HCEC 1CT (cell line): ENCODE measurements at regions not wholly inside any gene's neighbourhood (a gene's known extent, or its start where the extent isn't known, plus 50 kb on each side); places are given as distances from the start of the nearest gene placed in this dataset.

Experiments
- DNase-seq: peaks from one replicate; pipeline ENCODE4 v3.0.0-alpha.2; 2017

DNA sequence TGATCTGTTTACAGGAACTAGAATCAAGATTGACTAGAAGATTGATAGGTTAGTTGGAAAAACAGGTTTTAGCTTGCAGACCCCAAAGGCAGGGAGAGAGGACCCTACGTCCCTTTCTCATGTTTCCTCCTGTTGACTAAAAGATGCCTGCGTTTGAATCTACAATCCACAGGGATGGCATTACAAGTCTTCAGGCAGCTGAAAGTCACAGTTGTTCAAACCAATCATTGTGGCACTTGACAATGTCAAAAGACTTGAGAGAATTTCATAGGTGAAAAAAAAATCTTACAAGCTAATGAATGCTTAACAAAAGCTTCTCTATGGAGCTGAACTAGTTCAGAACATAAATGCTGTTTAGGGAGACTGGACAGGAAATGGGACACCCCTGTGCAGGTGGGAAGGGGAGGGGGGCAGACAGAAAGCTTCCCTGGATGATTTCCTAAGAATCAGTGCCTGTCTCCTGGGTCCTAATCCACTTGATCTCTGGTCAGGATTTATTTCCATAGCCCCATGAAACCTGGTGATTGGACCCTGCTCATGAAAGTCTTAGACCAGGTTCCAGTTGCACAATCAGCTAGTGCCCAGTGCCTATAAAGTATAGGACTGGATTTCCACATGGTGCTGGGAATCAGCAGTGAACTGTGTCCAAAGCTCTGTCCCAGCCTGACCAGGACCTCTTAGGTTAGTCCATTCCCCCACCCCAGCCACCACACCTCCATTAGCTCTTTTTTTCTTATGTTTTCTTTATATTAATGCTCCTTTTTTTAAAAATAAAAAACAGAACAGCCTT, 91.6 kb upstream of the BCAR3 start:
- no peak for DNase-seq

DNA sequence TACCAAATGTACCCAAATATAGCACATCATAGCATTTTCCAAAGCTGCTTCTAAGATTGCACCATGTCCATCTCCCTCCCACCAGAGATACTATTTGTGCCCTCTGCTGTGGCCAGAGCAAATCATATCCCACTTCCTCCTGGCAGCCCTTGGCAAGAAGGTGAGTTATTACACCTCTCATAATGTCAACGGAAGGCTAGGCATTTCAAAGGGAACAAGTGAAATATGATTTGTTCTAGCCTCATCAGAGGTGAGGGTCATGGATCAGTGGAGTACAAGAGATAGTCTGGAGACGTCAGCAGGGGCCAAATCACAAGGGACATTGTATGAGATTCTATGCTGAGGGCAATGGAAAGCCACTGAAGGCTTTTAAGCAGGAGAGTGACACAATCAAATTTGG, 90.2 kb upstream of the BCAR3 start:
- DNase-seq, result no peak

DNA sequence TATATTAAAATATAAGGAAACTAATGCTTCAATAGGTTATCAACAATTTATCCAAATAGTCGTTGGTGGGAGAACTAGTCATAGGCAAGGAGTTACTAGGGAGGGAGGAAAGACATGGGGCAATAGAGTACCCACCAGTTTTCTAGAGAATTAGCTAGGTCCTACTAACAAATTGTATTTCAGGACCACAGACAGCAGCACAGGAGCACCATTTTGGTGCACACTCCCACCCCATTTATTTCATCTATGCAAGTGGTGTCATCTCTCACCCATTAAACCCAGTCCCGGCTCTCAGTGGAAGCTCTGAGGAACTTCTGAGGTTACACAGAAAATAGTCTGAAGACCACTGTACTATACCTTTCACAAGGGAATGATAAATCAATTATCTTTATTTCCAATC, 89.0 kb upstream of the BCAR3 start:
- no peak for DNase-seq

DNA sequence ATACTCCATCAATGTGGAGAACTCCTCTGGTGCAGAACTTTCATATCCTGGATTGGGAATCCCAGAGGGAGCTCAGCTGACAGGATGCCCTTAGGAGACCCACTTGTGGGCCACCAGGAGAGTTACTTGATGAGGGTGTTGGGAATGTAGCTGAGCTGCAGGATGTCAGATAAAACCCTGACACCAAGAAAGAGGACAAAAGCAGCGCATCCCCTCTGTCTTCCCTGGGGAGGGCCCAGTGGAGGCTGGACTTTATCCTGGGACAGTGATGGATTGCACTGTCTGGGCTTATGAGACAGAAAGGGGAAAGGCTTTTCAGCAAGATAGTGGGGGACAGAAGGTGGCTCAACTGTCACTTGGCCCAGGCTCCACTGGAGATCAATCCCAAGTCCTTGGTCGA, 88.1 kb upstream of the BCAR3 start:
- DNase-seq, result no peak

DNA sequence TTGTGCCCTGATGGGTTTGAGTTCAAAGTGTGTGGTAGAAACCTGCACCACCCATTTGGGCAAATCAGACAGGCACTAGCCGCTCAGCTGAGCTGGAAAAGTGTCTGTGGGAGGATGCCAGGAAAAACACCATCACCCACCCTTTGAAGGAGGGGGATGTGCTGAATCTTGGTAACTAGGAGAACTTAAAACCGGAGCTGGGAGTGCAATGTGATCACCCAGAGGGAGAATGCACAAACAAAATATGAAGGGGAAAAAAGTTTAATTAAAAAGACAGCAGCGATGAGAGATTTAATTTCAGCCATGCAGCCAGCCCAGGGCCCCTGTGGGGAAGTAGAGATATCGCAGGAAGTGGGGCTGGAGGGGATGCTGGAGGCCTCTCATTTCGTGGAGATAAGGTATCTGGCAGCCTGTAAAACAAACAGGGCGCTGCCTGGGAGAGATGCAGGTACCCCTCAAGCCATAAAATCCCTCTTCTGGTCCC, 86.8 kb upstream of the BCAR3 start:
- DNase-seq, result no peak

DNA sequence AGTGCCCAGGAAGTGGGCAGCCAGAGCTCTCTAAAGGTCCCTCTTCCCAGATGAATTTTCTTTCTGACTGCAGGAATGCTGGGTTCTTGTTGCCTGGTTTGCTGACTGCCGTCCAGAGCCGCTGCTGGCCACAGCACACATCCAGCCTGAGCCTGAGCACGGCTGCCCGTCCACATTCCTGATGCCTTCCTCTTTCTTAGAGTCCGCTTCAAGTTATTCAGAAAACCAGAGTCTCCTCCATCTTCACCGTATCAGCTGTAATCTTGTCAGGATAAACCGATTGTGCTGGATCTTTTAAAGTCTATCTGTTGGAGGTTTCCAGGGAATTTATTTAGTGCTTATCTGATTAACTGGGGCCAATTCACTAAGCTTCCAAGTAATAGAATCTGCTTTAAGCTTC, 84.8 kb upstream of the BCAR3 start:
- no peak for DNase-seq

DNA sequence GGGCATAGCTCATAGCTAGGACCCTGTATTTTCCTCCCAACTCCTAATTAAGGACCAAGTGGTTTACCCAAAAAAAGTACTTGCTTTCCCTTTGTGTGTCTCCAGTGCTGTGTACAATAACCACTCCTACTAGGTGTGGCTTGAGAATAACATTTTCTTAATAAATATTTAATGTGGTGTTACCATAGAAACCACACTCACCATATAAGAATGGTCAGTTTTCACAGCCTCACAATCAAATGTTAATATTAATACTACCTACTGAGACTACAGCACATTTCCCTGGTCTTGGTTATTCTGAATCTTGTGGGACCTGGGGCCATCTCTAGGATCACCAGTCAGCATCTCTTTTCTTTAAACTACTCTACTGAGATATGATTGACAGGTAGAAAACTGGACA, 83.5 kb upstream of the BCAR3 start:
- DNase-seq, result no peak

DNA sequence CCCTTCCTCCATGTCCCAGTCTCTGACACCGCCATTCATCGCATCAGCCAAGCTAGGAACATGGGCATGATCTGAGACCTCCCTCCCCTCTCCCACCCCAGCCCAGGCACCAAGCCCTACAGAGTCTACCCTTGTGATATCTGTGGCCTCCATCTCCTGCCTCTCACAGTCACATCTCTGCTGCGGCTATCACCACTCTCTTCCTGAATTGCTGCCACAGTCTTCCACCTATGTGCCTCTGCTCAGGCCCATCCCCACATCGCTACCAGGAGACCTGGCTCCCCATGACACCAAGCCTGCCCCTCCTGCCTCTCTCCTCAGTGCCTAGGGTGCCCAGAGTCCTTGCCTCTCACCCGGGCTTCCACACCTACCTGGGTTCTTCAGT, 82.7 kb upstream of the BCAR3 start:
- DNase-seq, result no peak

DNA sequence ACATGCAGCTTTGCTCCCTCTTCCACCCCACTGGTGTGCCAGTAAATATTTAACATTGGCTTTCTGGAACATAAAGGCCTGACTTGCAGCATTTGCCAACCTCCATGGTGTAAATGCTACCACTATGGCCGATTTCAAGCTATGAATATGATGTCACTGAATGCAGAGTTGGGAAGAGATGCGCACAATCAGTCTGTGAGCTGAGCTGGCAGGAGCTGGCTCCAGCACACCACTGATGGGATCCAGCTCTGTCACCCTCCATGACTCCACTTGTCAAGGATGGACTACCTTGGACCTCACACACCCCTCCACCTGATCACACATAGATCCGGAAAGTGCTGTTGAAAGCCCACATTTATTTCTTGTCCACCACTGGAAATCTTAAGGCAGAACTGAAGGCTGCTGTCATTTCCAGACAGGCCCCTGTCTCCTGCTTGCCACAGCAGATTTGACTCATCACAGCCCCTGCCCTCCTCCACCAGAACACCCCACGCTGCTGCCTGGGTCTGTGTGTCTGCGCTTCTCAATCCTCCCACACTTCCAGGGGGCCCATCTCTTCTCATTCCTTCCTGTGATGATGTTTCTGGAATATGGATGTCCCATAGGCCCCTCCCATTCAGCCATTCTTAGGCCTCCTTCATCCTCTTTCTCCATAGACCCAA, 82.2 kb upstream of the BCAR3 start:
- DNase-seq, result no peak

DNA sequence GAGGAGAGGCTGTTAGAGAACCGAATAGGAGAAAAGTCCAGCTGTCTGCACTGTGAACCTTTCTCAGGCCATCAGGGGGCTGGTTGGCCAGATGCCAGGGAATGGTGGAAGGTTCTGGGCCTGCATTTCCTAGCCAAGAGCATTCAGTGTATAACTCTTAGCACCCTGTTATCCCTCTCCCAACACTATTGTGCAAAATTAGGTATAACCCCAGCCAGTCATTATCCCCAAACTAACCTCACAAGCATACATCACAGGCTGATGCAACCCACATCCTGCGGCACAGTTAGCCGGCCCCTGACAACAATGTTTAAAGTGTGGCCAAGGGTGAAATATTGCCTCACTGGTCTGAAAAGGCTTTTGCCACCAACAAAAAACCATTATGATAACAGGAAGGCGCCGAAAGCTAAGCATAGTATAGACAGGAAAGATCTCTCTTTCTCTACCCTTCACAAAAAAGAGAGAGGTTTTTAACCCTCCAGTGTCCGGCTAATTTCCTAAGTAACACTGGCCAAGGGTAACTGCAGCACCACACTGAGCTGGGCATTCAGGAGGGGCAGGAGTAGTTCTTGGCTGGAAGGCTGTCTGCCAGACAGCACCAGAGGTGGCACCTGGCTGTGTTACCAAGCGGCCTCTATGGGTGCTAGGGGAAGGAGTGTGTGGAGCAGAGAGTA, 77.3 kb upstream of the BCAR3 start:
- peak; percentile 91 for DNase-seq

DNA sequence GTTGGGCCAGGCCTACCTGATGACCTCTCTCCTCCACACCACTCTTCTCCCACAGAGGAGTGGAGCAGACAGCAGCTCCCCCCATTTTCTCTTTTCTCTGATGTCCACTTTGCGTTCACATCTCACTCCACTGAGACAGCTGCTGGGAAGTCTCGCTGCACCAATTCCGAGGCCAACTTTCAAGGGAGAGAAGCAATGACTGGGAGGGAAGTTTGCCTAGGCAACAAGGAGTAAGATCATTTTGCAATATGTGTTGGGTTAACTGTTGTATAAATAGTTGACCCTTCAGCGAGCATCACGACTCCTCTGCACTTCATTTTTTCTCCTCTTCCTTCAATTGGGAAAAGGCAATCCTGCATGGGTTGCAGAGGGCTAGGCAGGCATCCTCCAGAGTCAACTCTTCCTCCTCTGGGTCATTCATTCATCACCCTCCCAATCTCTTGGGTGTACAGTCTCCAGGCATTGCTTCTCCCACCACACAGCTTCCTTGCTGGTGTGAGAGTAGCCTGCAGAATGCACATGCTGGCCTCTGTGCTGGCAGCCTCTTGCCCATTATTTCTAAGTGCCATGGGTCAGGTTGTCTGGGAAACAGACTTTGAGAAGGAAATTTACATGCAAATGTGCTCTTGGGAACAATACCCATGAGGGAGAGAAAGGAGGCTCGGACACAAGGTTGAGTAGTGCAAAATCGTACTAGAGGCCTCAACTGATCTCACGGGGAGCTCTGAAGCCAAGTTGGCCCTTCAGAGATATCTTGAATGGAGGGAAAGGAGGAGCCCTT, 75.8 kb upstream of the BCAR3 start:
- no peak for DNase-seq

DNA sequence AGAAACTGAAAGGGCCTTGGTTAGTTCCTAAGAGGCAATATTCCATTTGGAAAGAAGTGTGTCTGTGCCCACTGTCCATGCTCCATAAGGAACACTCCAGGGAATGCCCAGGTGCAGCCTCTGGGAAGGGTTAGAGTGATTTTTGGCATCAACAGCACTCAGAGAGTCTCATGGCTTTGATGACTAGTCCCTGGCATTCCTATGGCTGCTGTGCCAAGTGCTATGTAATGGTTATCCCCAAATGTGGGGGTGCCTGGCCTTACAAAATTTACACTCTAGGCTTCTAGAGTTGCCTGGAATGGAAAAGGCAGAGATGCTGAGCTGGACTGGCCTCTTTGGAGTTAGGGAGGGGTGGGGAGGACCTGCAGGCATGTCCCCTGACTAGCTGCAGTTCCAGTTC, 75.0 kb upstream of the BCAR3 start:
- DNase-seq, result peak; percentile 34

DNA sequence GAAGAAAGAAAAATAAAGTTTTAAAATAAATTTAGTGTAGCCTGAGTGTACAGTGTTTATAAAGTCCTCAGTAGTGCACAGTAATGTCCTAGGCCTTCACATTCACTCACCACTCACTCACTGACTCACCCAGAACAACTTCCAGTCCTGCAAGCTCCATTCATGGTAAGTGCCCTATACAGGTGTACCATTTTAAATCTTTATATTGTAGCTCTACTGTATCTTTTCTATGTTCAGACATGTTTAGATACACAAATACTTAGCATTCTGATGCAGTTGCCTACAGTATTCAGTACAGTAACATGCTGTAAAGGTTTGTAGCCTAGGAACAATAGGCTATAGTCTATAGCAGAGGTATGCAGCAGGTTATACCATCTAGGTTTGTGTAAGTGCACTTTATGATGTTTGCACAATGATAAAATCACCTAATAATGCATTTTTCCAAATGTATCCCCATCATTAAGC, 73.6 kb upstream of the BCAR3 start:
- peak; percentile 37 for DNase-seq

DNA sequence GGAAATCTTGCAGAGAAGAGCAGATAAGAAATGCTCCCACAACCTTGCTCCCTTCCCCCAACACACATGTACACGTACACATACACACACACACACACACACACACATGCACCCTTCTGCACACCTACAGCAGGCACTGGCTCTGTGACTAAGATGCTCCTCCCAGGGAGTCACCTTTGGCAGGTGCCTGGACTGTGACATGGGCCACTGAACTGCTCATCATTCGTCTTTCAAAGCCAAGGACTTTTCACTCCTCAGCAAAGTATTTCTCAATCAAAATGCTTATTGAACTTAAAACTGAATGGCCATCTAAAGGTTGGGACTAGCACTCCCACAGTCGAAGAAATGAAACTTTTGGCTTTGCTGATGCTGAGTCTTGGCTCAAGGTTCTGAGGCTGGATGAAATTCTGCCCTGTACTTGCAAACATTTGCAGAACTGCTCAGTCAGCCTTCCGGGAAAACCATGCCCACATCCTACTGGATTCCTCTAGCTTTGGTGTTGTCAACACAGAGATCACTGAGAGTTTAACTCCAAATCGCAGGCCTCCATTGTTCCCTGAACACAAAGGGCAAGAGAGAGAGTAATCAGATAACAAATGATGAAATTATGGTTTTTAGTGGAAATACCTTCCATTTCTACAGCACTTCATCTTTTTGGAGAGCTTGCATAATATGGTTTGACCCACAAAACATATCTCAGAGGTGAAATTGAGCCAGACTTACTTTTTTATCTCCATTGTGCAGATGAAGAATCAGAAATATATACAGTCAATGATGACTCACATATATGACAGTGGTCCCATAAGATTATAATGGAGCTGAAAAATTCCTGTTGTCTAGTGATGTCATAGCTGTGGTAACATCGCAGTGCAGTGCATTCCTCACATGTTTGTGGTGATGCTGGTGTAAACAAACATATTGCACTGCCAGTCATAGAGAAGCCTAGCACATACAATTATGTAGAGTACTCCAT, 72.4 kb upstream of the BCAR3 start:
- peak; percentile 96 for DNase-seq

DNA sequence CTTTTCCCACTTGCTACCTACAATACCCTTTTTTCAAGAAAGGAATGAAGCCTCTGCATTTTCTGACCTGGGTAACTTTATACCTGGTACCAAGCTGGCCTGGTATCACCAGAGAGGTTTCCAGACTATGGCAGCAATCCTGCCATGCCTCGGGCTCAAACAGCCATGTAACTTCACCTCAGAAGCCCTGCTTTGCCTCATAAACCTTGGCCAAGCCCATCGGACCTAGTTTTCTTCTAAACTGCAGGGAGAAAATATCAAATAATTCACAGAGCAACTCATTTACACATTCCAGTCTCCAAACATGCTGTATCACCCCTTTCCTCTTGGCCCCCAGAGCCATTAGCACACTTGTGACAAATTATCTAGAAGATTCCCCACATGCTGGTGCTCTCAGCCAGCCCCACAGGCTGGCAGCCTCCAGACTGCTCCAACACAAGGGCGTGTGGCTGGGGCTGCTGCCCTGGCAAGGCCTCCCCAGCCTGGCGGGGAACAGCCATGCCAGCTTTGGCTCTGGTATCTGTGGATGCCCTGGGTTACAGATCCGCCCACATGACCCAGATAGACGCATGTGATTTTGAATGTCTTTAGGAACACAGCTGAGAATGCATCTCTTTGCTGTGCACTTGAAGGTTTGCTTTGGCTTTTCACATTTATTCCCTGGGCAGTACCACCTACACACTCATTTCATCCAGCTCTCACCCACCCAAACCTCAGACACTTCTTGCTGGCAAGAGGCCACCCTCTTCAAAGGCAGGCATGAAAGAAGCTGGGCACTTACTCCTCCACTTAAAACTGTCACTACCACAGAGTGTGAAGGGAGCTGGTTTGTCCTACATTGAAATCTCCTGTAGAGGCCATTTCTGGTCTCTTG, 70.0 kb upstream of the BCAR3 start:
- DNase-seq, result no peak

DNA sequence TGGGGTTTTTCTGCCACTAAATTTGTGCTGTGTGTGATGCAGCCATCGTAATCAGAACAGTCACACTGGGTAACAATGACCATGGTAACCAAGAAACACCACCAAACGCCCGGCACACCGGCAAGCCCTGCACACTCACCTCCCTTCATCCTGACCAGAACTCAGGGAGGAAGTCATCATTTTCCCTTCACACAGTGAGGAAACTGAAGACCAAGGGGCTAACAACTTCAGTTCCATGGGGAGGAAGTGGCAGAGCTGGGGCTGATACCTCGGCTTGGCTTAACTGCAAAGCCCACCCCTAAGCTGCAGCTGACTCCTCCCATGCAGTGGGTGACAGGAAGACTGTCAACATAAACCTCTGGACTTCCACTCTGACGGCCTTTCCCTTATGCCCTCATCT, 69.3 kb upstream of the BCAR3 start:
- no peak for DNase-seq

DNA sequence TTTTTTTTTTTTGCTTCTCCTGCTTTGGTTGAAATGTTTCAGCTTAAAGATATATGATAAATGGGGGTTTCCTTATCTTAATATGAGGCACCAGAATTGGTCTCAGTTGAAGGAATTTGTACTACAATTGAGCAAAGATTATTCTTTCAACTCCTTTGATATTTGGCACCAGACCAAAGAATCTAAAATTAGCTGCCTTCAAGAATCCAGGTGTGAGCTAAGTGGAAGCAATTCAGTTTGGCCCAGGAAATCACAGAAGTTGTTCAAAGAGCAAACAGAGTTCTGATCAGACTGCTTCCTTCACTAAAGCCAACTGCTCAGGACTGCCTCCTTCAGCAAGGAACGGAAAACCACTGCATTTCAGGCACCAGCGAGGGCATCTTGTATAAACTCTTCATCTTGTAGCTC, 68.3 kb upstream of the BCAR3 start:
- DNase-seq, result no peak

DNA sequence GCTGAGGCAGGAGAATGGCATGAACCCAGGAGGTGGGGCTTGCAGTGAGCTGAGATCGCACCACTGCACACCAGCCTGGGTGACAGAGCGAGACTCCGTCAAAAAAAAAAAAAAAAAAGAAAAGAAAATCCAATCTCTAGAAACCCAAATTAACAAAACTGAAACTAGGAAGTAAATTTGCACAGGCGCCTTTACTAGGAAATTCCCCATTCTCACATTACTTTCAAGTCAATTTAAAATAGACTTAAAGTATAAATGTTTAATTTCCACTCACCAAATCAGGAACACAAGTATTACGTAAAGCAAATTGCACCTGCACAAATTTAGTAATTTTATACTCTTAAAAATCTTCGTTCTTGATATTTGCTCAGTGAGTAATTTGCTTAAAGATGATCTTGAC, 67.8 kb upstream of the BCAR3 start:
- no peak for DNase-seq

DNA sequence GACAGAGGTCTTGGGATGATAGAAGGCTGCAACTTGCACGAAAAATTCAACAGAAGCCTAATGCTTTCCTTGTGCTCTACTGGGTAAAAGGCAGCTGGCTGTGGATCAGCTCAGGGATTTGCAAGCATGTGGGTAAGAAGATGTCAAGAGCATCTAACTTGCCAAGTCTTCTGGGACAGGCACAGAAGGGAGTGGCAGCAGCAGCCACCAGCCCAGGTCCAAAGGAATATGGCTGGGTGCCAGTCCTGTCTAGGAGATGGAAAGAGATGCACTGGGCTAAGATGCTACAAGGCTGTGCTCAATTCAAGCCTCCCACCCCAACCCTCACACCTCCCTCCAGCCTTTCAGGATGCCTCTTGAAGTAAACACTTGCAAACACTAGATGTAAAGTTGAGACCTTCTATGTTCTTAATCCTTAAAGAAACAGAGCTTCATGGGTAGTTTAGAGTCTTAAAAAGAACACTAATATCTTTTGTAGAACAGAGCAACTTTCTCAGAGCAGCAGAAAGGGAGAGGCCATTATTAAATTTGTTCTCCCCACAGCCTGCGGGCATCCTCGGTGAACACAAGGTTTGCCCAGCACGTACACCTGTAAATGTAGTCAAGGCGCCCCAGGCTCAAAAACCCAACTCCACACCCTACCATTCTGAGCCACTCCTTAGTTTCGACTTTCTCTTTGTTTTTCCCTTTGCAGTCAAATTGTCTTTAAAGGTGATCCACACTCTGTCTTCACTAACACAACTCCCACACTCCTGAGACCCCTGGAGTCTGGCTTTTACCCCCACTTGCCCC, 64.6 kb upstream of the BCAR3 start:
- DNase-seq, result no peak
